ENCODE measurements at regions not wholly inside any gene's neighbourhood (a gene's known extent, or its start where the extent isn't known, plus 50 kb on each side); places are given as distances from the start of the nearest gene placed in this dataset.
"Not testable (repeated sequence)": the region's sequence is repeated elsewhere in the genome, so short reads cannot be mapped to it uniquely, and the experiment has no call there.

- WGBS, 2 donors (ENCODE audit: low coverage in 1 of 2), result 50 to 67% methylated on average over 2 to 3 of the region's 3 CpGs
- Histone ChIP-seq H3K27ac (no peak overlapping the region), H3K4me3 (no peak overlapping the region), H3K36me3 (no peaks in the 10 kb centered on the region), H3K4me1 (no peaks in the 10 kb centered on the region), H3K9me3 (no peaks in the 10 kb centered on the region), H3K27me3 (no peaks in the 10 kb centered on the region)
- in situ Hi-C loops (cut with MboI; ENCODE audit: low pct_ligation_motif_present in 1 of 4, low pct_unique_long_range_greater_than_20kb in 1 of 4, low sequenced_read_pairs in 3 of 4), result no loop called here
- no peak for DNase-seq
- intact Hi-C loops (cut with DNase I; ENCODE audit: low total_unique reads), result no loop called here
- TF ChIP-seq CTCF (IDR thresholded peaks at IDR 0.05) (no peak), POLR2AphosphoS5 (IDR thresholded peaks at IDR 0.05) (no peak), POLR2A (IDR thresholded peaks at IDR 0.05) (no peak), EP300 (IDR thresholded peaks at IDR 0.05; ENCODE audit: low read depth) (no peak)
Measured at GRCh38 chr2:234393354-234393753, 103.5 kb downstream of the ARL4C start.

- intact Hi-C loops (cut with DNase I; ENCODE audit: low total_unique reads) (no loop called here), in situ Hi-C loops (cut with MboI; ENCODE audit: low pct_ligation_motif_present in 1 of 4, low pct_unique_long_range_greater_than_20kb in 1 of 4, low sequenced_read_pairs in 3 of 4) (no loop called here)
- 74 to 81% methylated on average over 3 to 4 of the region's 4 CpGs for WGBS, 2 donors (ENCODE audit: low coverage in 1 of 2)
- H3K4me1 ChIP-seq, result no peaks in the 10 kb centered on the region
- H3K4me3 ChIP-seq, result no peak overlapping the region
- no peaks in the 10 kb centered on the region for H3K36me3 ChIP-seq
- H3K9me3 ChIP-seq, result no peaks in the 10 kb centered on the region
- no peak for DNase-seq
- no peaks in the 10 kb centered on the region for H3K27me3 ChIP-seq
- H3K27ac ChIP-seq, result no peak overlapping the region
- TF ChIP-seq POLR2A (IDR thresholded peaks at IDR 0.05) (no peak), POLR2AphosphoS5 (IDR thresholded peaks at IDR 0.05) (no peak), CTCF (IDR thresholded peaks at IDR 0.05) (no peak)
Measured at GRCh38 chr2:234392041-234392615, 104.8 kb downstream of the ARL4C start.

- Histone ChIP-seq H3K4me3 (no peak overlapping the region), H3K4me1 (no peaks in the 10 kb centered on the region), H3K9me3 (no peaks in the 10 kb centered on the region), H3K27me3 (no peaks in the 10 kb centered on the region), H3K36me3 (no peaks in the 10 kb centered on the region), H3K27ac (no peak overlapping the region)
- in situ Hi-C loops (cut with MboI; ENCODE audit: low pct_ligation_motif_present in 1 of 4, low pct_unique_long_range_greater_than_20kb in 1 of 4, low sequenced_read_pairs in 3 of 4) (no loop called here), intact Hi-C loops (cut with DNase I; ENCODE audit: low total_unique reads) (no loop called here)
- DNase-seq, result no peak
- WGBS, 2 donors (ENCODE audit: low coverage in 1 of 2), result 72 to 85% methylated on average over 3 of the region's 3 CpGs
- TF ChIP-seq POLR2AphosphoS5 (IDR thresholded peaks at IDR 0.05), result no peak
- TF ChIP-seq EP300 (IDR thresholded peaks at IDR 0.05; ENCODE audit: low read depth), result no peak
- TF ChIP-seq CTCF (IDR thresholded peaks at IDR 0.05), result no peak
- TF ChIP-seq POLR2A (IDR thresholded peaks at IDR 0.05), result no peak
Measured at GRCh38 chr2:234391625-234392024, 105.3 kb downstream of the ARL4C start.

GRCh38 chr2:234389661-234390060 is 107.2 kb downstream of the ARL4C start:
- H3K36me3 ChIP-seq; H3K27ac ChIP-seq; H3K27me3 ChIP-seq; DNase-seq; H3K4me3 ChIP-seq; H3K4me1 ChIP-seq; in situ Hi-C loops (cut with MboI; ENCODE audit: low pct_ligation_motif_present in 1 of 4, low pct_unique_long_range_greater_than_20kb in 1 of 4, low sequenced_read_pairs in 3 of 4); H3K9me3 ChIP-seq; intact Hi-C loops (cut with DNase I; ENCODE audit: low total_unique reads): not testable (repeated sequence)
- 75 to 86% methylated on average over 3 of the region's 3 CpGs for WGBS, 2 donors (ENCODE audit: low coverage in 1 of 2)

GRCh38 chr2:234388591-234388990 is 108.3 kb downstream of the ARL4C start:
- in situ Hi-C loops (cut with MboI; ENCODE audit: low pct_ligation_motif_present in 1 of 4, low pct_unique_long_range_greater_than_20kb in 1 of 4, low sequenced_read_pairs in 3 of 4), result no loop called here
- TF ChIP-seq CTCF (IDR thresholded peaks at IDR 0.05) (no peak), EP300 (IDR thresholded peaks at IDR 0.05; ENCODE audit: low read depth) (no peak), POLR2A (IDR thresholded peaks at IDR 0.05) (no peak), POLR2AphosphoS5 (IDR thresholded peaks at IDR 0.05) (no peak)
- H3K27me3 ChIP-seq, result no peaks in the 10 kb centered on the region
- intact Hi-C loops (cut with DNase I; ENCODE audit: low total_unique reads), result no loop called here
- H3K9me3 ChIP-seq, result no peaks in the 10 kb centered on the region
- H3K27ac ChIP-seq, result no peak overlapping the region
- DNase-seq, result no peak
- no peak overlapping the region for H3K4me3 ChIP-seq
- WGBS, 2 donors (ENCODE audit: low coverage in 1 of 2), result 74 to 80% methylated on average over 5 of the region's 5 CpGs
- no peaks in the 10 kb centered on the region for H3K4me1 ChIP-seq
- no peaks in the 10 kb centered on the region for H3K36me3 ChIP-seq

Data from transverse colon (tissue), 4 donors.